H9 (cell line): ENCODE measurements at regions not wholly inside any gene's neighbourhood (a gene's known extent, or its start where the extent isn't known, plus 50 kb on each side); places are given as distances from the start of the nearest gene placed in this dataset.
A peak's percentile ranks its signal among the peaks of the same experiment; 100 is the strongest.

Source experiments
- DNase-seq: peaks from one replicate; pipeline ENCODE4 v3.0.0-alpha.2; 2017
- H2AFZ ChIP-seq: one replicate; pipeline ENCODE4 v1.6.1; 2013; ENCODE audit warnings: mild to moderate bottlenecking, low read length, control low read depth, moderate library complexity
- H2AK5ac ChIP-seq: 2 replicates; pipeline ENCODE4 v1.6.1; 2013; ENCODE audit warnings: low read length, control low read depth, mixed read lengths; ENCODE audit not compliant: insufficient read length
- H2BK120ac ChIP-seq: one replicate; pipeline ENCODE4 v1.6.1; 2013; ENCODE audit warnings: low read depth, mild to moderate bottlenecking, low read length, control low read depth, inconsistent platforms; ENCODE audit not compliant: poor library complexity, severe bottlenecking
- H2BK12ac ChIP-seq: 2 replicates; pipeline ENCODE4 v1.6.1; 2013; ENCODE audit warnings: low read length, control low read depth, mixed read lengths, low read depth; ENCODE audit not compliant: insufficient read length
- H2BK15ac ChIP-seq: 2 replicates; pipeline ENCODE4 v1.6.1; 2013; ENCODE audit warnings: low read depth, low read length, control low read depth
- H2BK20ac ChIP-seq: one replicate; pipeline ENCODE4 v1.6.1; 2013; ENCODE audit warnings: low read depth, mild to moderate bottlenecking, low read length, control low read depth, inconsistent platforms; ENCODE audit not compliant: poor library complexity, severe bottlenecking
- H2BK5ac ChIP-seq: 2 replicates; pipeline ENCODE4 v1.6.1; 2013; ENCODE audit warnings: low read length, control low read depth, mixed read lengths; ENCODE audit not compliant: insufficient read length
- H3K14ac ChIP-seq: 2 replicates; pipeline ENCODE4 v1.6.1; 2013; ENCODE audit warnings: low read length, control low read depth; ENCODE audit not compliant: insufficient read depth
- H3K18ac ChIP-seq: 2 replicates; pipeline ENCODE4 v1.6.1; 2013; ENCODE audit warnings: low read depth, mild to moderate bottlenecking, mixed read lengths, low read length, control low read depth; ENCODE audit not compliant: insufficient read length
- H3K23ac ChIP-seq: 2 replicates; pipeline ENCODE4 v1.6.1; 2013; ENCODE audit warnings: low read length, control low read depth, mixed read lengths, low read depth; ENCODE audit not compliant: insufficient read length
- H3K23me2 ChIP-seq: 2 replicates; pipeline ENCODE4 v1.6.1; 2013; ENCODE audit warnings: low read depth, mild to moderate bottlenecking, mixed read lengths, low read length, control low read depth; ENCODE audit not compliant: insufficient read length, poor library complexity, severe bottlenecking
- H3K27ac ChIP-seq: 2 replicates; pipeline ENCODE4 v1.5.1; 2013; ENCODE audit warnings: low read length, control low read depth, mixed read lengths, low read depth; ENCODE audit not compliant: insufficient read length
- H3K27me3 ChIP-seq: 2 replicates; pipeline ENCODE4 v1.6.1; 2013; ENCODE audit warnings: low read length, control low read depth, inconsistent platforms; ENCODE audit not compliant: insufficient read depth
- H3K4ac ChIP-seq: 2 replicates; pipeline ENCODE4 v1.6.1; 2013; ENCODE audit warnings: low read depth, mild to moderate bottlenecking, control low read depth, inconsistent platforms, low read length, moderate library complexity
- H3K4me1 ChIP-seq: 2 replicates; pipeline ENCODE4 v1.6.1; 2013; ENCODE audit warnings: low read length, control low read depth, inconsistent platforms; ENCODE audit not compliant: insufficient read depth
- H3K4me2 ChIP-seq: 2 replicates; pipeline ENCODE4 v1.6.1; 2013; ENCODE audit warnings: low read length, control low read depth, mixed read lengths; ENCODE audit not compliant: insufficient read length, insufficient read depth
- H3K56ac ChIP-seq: 2 replicates; pipeline ENCODE4 v1.6.1; 2013; ENCODE audit warnings: low read depth, mild to moderate bottlenecking, mixed read lengths, low read length, control low read depth; ENCODE audit not compliant: insufficient read length
- H3K79me1 ChIP-seq: 2 replicates; pipeline ENCODE4 v1.6.1; 2013; ENCODE audit warnings: low read depth, mild to moderate bottlenecking, moderate library complexity, low read length, control low read depth, inconsistent platforms; ENCODE audit not compliant: insufficient read depth, poor library complexity, severe bottlenecking
- H3K79me2 ChIP-seq: 2 replicates; pipeline ENCODE4 v1.6.1; 2013; ENCODE audit warnings: low read length, control low read depth, inconsistent platforms; ENCODE audit not compliant: insufficient read depth
- H3K9ac ChIP-seq: 2 replicates; pipeline ENCODE4 v1.6.1; 2013; ENCODE audit warnings: low read length, control low read depth, mixed read lengths; ENCODE audit not compliant: insufficient read length; ENCODE audit errors: extremely low read depth
- H3K9me3 ChIP-seq: one replicate; pipeline ENCODE4 v1.6.1; 2013; ENCODE audit warnings: low read depth, low read length, inconsistent platforms; ENCODE audit not compliant: control insufficient read depth
- H3T11ph ChIP-seq: one replicate; pipeline ENCODE4 v1.6.1; 2013; ENCODE audit warnings: mild to moderate bottlenecking, low read length, control low read depth, inconsistent platforms
- H4K20me1 ChIP-seq: one replicate; pipeline ENCODE4 v1.6.1; 2013; ENCODE audit not compliant: control insufficient read depth, insufficient read length, insufficient read depth
- H4K5ac ChIP-seq: 2 replicates; pipeline ENCODE4 v1.6.1; 2013; ENCODE audit warnings: low read depth, mild to moderate bottlenecking, mixed read lengths, low read length, control low read depth; ENCODE audit not compliant: insufficient read length
- H4K8ac ChIP-seq: replicated peaks from 2 replicates; pipeline ENCODE4 v1.6.1; 2013; ENCODE audit warnings: low read length, control low read depth, mixed read lengths, low read depth; ENCODE audit not compliant: insufficient read length
- H4K91ac ChIP-seq: 2 replicates; pipeline ENCODE4 v1.6.1; 2013; ENCODE audit warnings: low read depth, mild to moderate bottlenecking, moderate library complexity, mixed read lengths, low read length, control low read depth; ENCODE audit not compliant: insufficient read length
- H3K27ac Mint-ChIP-seq, 3 experiments: 2 replicates in 2 of 3; 3 replicates in 1 of 3; pipeline ENCODE4 v1.8.0; 2020 to 2021; ENCODE audit warnings: mixed read lengths in 3 of 3, mild to moderate bottlenecking in 1 of 3, moderate library complexity in 1 of 3
- H3K27me3 Mint-ChIP-seq: 2 replicates; pipeline ENCODE4 v1.8.0; 2021; ENCODE audit warnings: low read depth, mild to moderate bottlenecking, moderate library complexity, mixed read lengths
- H3K36me3 Mint-ChIP-seq, 3 experiments: 2 replicates in 2 of 3; 3 replicates in 1 of 3; pipeline ENCODE4 v1.8.0; 2020 to 2021; ENCODE audit warnings: low read depth in 3 of 3, mixed read lengths in 3 of 3; ENCODE audit not compliant: insufficient read depth in 1 of 3
- H3K4me1 Mint-ChIP-seq, 2 experiments: 2 replicates each; pipeline ENCODE4 v1.8.0; 2020; ENCODE audit warnings: mixed read lengths in 2 of 2
- H3K4me3 Mint-ChIP-seq, 2 experiments: 2 replicates in 1 of 2; 3 replicates in 1 of 2; pipeline ENCODE4 v1.8.0; 2020 to 2021; ENCODE audit warnings: mild to moderate bottlenecking in 2 of 2, mixed read lengths in 2 of 2, moderate library complexity in 1 of 2
- H3K9me3 Mint-ChIP-seq, 2 experiments: 2 replicates in 1 of 2; 3 replicates in 1 of 2; pipeline ENCODE4 v1.8.0; 2020; ENCODE audit warnings: mild to moderate bottlenecking in 2 of 2, mixed read lengths in 2 of 2, moderate library complexity in 1 of 2
- CTCF ChIP-seq: fragments of 200-600 bp; sonication (generic); conservative IDR thresholded peaks from 3 replicates; pipeline ENCODE4 v1.8.0; 2021; ENCODE audit warnings: antibody characterized with exemption, mild to moderate bottlenecking
- WGBS: extraction: QIAGEN DNeasy Blood & Tissue Kit; methylation state at CpG from one replicate; pipeline ENCODE4 v1.1.7; 2013; ENCODE audit warnings: missing lambda C conversion rate, low lambda C conversion rate, mixed read lengths; ENCODE audit not compliant: insufficient read length; ENCODE audit errors: extremely low coverage; 5-methylcytosine and 5-hydroxymethylcytosine counted together

DNA sequence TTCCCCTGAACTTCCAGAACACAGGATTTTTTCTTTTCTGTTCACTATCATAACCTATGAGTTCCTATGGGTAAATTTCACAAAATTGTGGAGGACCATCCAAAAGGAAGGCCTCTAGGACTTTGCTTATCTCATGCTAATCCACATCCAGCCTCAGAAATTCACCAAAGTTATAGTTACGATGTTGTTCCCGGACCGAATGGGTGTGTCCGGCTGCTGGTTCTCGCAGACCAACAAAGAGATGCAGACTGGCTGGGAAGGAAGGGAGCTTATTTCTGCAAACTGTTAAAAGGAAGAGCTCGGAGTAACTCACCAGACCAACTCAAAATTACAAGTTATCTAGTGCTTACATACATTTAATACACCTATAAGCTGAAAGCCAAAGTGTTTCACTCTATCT is 882.9 kb upstream of the SPRY2 start:
- H2AK5ac ChIP-seq: no peak overlapping the region
- H3K4me1 ChIP-seq: no peaks in the 10 kb centered on the region
- H3K14ac ChIP-seq: no peak overlapping the region
- no peak overlapping the region for H3K56ac ChIP-seq
- no peaks in the 10 kb centered on the region for H3K9me3 ChIP-seq
- H3K4me2 ChIP-seq: no peak overlapping the region
- H2BK15ac ChIP-seq: no peak overlapping the region
- H2BK20ac ChIP-seq: no peak overlapping the region
- no peak overlapping the region for H2AFZ ChIP-seq
- H3K27me3 ChIP-seq: no peaks in the 10 kb centered on the region
- H2BK12ac ChIP-seq: no peak overlapping the region
- no peak overlapping the region for H4K5ac ChIP-seq
- H3K23ac ChIP-seq: no peak overlapping the region
- no peak for TF ChIP-seq CTCF
- no peaks in the 10 kb centered on the region for H3K23me2 ChIP-seq
- no CpG with 5 or more reads among the region's 6 CpGs for WGBS
- no peak for DNase-seq
- H3K9me3 Mint-ChIP-seq: peaks cover 0 to 7% of the 10 kb centered on the region in 2 experiments; a peak in 1 of 5 replicates
- H3K4ac ChIP-seq: no peak overlapping the region
- H3K27me3 Mint-ChIP-seq: no peaks in the 10 kb centered on the region
- H4K20me1 ChIP-seq: no peaks in the 10 kb centered on the region
- peak overlapping the region in 1 of 3 experiments; percentile 40; a peak in 2 of 7 replicates for H3K27ac Mint-ChIP-seq
- peaks cover 0 to 4% of the 10 kb centered on the region in 2 experiments; a peak in 1 of 4 replicates for H3K4me1 Mint-ChIP-seq
- no peak overlapping the region for H3K18ac ChIP-seq
- H3K4me3 Mint-ChIP-seq: no peak overlapping the region
- H3K27ac ChIP-seq: no peak overlapping the region
- H2BK5ac ChIP-seq: no peak overlapping the region
- no peaks in the 10 kb centered on the region for H3K79me1 ChIP-seq
- H3T11ph ChIP-seq: no peak overlapping the region
- H3K9ac ChIP-seq: no peak overlapping the region
- no peak overlapping the region for H4K8ac ChIP-seq
- no peak overlapping the region for H2BK120ac ChIP-seq
- H3K79me2 ChIP-seq: no peaks in the 10 kb centered on the region
- no peak overlapping the region for H4K91ac ChIP-seq
- H3K36me3 Mint-ChIP-seq: peaks cover 0 to 3% (median 0%) of the 10 kb centered on the region in 3 experiments; a peak in 1 of 7 replicates
